Right cardiac atrium (tissue), 5 donors: ENCODE measurements at regions not wholly inside any gene's neighbourhood (a gene's known extent, or its start where the extent isn't known, plus 50 kb on each side); places are given as distances from the start of the nearest gene placed in this dataset.

Experiments used
- ATAC-seq, 2 donors: fragments of 200-7000 bp; cut with Tn5 transposase; one replicate each; pipeline versions ENCODE4 v1.8.0 to v1.9.1; 2020; ENCODE audit warnings: moderate library complexity in 2 of 2, mild to moderate bottlenecking in 1 of 2
- DNase-seq, 3 donors: peaks; one replicate each; pipeline ENCODE4 v3.0.0-alpha.2; 2020
- H3K27ac ChIP-seq: one replicate; pipeline ENCODE4 v1.5.1; 2013; ENCODE audit warnings: mild to moderate bottlenecking, low read length, control low read depth, moderate library complexity
- H3K27me3 ChIP-seq: one replicate; pipeline ENCODE4 v1.6.1; 2013; ENCODE audit not compliant: control insufficient read depth, insufficient read depth
- H3K4me1 ChIP-seq: one replicate; pipeline ENCODE4 v1.6.1; 2013; ENCODE audit warnings: low read length; ENCODE audit not compliant: control insufficient read depth, insufficient read depth
- H3K4me3 ChIP-seq: one replicate; pipeline ENCODE4 v1.5.1; 2013; ENCODE audit warnings: low read length, control low read depth
- H3K9me3 ChIP-seq: one replicate; pipeline ENCODE4 v1.6.1; 2013; ENCODE audit warnings: low read length; ENCODE audit not compliant: control insufficient read depth
- WGBS: extraction: QIAGEN DNeasy Blood & Tissue Kit; methylation state at CpG from one replicate; pipeline ENCODE4 v1.1.7; 2013; 5-methylcytosine and 5-hydroxymethylcytosine counted together
- intact Hi-C, 4 donors: fragments of 100-400 bp; cut with DNase I; formaldehyde crosslinking; loops; one replicate each; pipeline versions ENCODE4 v1.11.0 to v1.14.0; 2022 to 2023
- donor health status: healthy with polysubstance abuse.
- donor health status: DM: no; HTN: yes; CAD: no.
- donor health status: DM: no; HTN: no; CAD: no.
- donor health status: DM: no; HTN: yes; CAD: no; lungs with severe emphysema.
- donor health status: DM: yes; HTN: yes; CAD: no.

GRCh38 chrX:4249401-4249800, 536.0 kb upstream of the PRKX start:
- intact Hi-C loops: no loop called here
- Histone ChIP-seq H3K9me3 (no peaks in the 10 kb centered on the region), H3K27ac (no peak overlapping the region), H3K4me3 (no peak overlapping the region), H3K4me1 (no peaks in the 10 kb centered on the region), H3K27me3 (no peaks in the 10 kb centered on the region)
- ATAC-seq (no peak), DNase-seq (no peak)
- 54% methylated on average over 8 of the region's 8 CpGs for WGBS

GRCh38 chrX:4243759-4244158, 530.3 kb upstream of the PRKX start:
- no peaks in the 10 kb centered on the region for H3K9me3 ChIP-seq
- H3K4me1 ChIP-seq: no peaks in the 10 kb centered on the region
- ATAC-seq (no peak), DNase-seq (no peak)
- WGBS: 17% methylated on average over 2 of the region's 2 CpGs
- intact Hi-C loops: no loop called here
- H3K27ac ChIP-seq: no peak overlapping the region
- no peak overlapping the region for H3K4me3 ChIP-seq
- no peaks in the 10 kb centered on the region for H3K27me3 ChIP-seq

- ATAC-seq (no peak), DNase-seq (no peak)
- H3K27ac ChIP-seq: no peak overlapping the region
- no peaks in the 10 kb centered on the region for H3K9me3 ChIP-seq
- intact Hi-C loops: no loop called here
- H3K4me1 ChIP-seq: no peaks in the 10 kb centered on the region
- no peaks in the 10 kb centered on the region for H3K27me3 ChIP-seq
- 54% methylated on average over 6 of the region's 6 CpGs for WGBS
- H3K4me3 ChIP-seq: no peak overlapping the region
Measured at GRCh38 chrX:4240541-4241194, 527.2 kb upstream of the PRKX start.

- Histone ChIP-seq H3K4me3 (no peak overlapping the region), H3K4me1 (no peaks in the 10 kb centered on the region), H3K27me3 (no peaks in the 10 kb centered on the region), H3K9me3 (no peaks in the 10 kb centered on the region), H3K27ac (no peak overlapping the region)
- WGBS: 55% methylated on average over 5 of the region's 5 CpGs
- ATAC-seq (no peak), DNase-seq (no peak)
- intact Hi-C loops: no loop called here
Measured at GRCh38 chrX:4239650-4240540, 526.4 kb upstream of the PRKX start.

GRCh38 chrX:4238916-4239315, 525.5 kb upstream of the PRKX start:
- DNase-seq (no peak), ATAC-seq (no peak)
- no peaks in the 10 kb centered on the region for H3K4me1 ChIP-seq
- intact Hi-C loops: no loop called here
- H3K9me3 ChIP-seq: no peaks in the 10 kb centered on the region
- no peak overlapping the region for H3K4me3 ChIP-seq
- 71% methylated on average over 3 of the region's 3 CpGs for WGBS
- no peak overlapping the region for H3K27ac ChIP-seq
- H3K27me3 ChIP-seq: no peaks in the 10 kb centered on the region

- Histone ChIP-seq H3K27ac (no peak overlapping the region), H3K4me1 (no peaks in the 10 kb centered on the region), H3K27me3 (no peaks in the 10 kb centered on the region), H3K9me3 (no peaks in the 10 kb centered on the region), H3K4me3 (no peak overlapping the region)
- intact Hi-C loops: no loop called here
- ATAC-seq (no peak), DNase-seq (no peak)
- 32% methylated on average over 2 of the region's 2 CpGs for WGBS
Measured at GRCh38 chrX:4225086-4225485, 511.6 kb upstream of the PRKX start.

- H3K9me3 ChIP-seq: no peaks in the 10 kb centered on the region
- no peak overlapping the region for H3K27ac ChIP-seq
- no peaks in the 10 kb centered on the region for H3K27me3 ChIP-seq
- 20% methylated on average over 3 of the region's 3 CpGs for WGBS
- ATAC-seq: no peak
- no peak overlapping the region for H3K4me3 ChIP-seq
- intact Hi-C loops: no loop called here
- no peaks in the 10 kb centered on the region for H3K4me1 ChIP-seq
- no peak for DNase-seq
Measured at GRCh38 chrX:4206941-4207340, 493.5 kb upstream of the PRKX start.

- DNase-seq: no peak
- Histone ChIP-seq H3K4me1 (no peaks in the 10 kb centered on the region), H3K4me3 (no peak overlapping the region), H3K27me3 (no peaks in the 10 kb centered on the region), H3K27ac (no peak overlapping the region), H3K9me3 (no peaks in the 10 kb centered on the region)
- intact Hi-C loops: no loop called here
- no peak for ATAC-seq
- WGBS: 90% methylated on average over 6 of the region's 6 CpGs
Measured at GRCh38 chrX:4197971-4198370, 484.5 kb upstream of the PRKX start.

- ATAC-seq: no peak
- Histone ChIP-seq H3K4me1 (no peaks in the 10 kb centered on the region), H3K4me3 (no peak overlapping the region), H3K27me3 (no peaks in the 10 kb centered on the region), H3K9me3 (no peaks in the 10 kb centered on the region), H3K27ac (no peak overlapping the region)
- intact Hi-C loops: no loop called here
- no peak for DNase-seq
- WGBS: 86% methylated on average over 6 of the region's 6 CpGs
Measured at GRCh38 chrX:4193500-4194155, 480.2 kb upstream of the PRKX start.

GRCh38 chrX:4186331-4186730, 472.9 kb upstream of the PRKX start:
- intact Hi-C loops: no loop called here
- H3K4me3 ChIP-seq: no peak overlapping the region
- H3K9me3 ChIP-seq: no peaks in the 10 kb centered on the region
- H3K27me3 ChIP-seq: no peaks in the 10 kb centered on the region
- no peak overlapping the region for H3K27ac ChIP-seq
- DNase-seq: no peak
- ATAC-seq: no peak
- 48% methylated on average over 2 of the region's 2 CpGs for WGBS
- H3K4me1 ChIP-seq: no peaks in the 10 kb centered on the region

GRCh38 chrX:4185086-4185485, 471.6 kb upstream of the PRKX start:
- H3K27me3 ChIP-seq: no peaks in the 10 kb centered on the region
- ATAC-seq (no peak), DNase-seq (no peak)
- intact Hi-C loops: no loop called here
- H3K27ac ChIP-seq: no peak overlapping the region
- no peak overlapping the region for H3K4me3 ChIP-seq
- no peaks in the 10 kb centered on the region for H3K4me1 ChIP-seq
- WGBS: 79% methylated on average over 4 of the region's 4 CpGs
- no peaks in the 10 kb centered on the region for H3K9me3 ChIP-seq
